ENCODE measurements at regions not wholly inside any gene's neighbourhood (a gene's known extent, or its start where the extent isn't known, plus 50 kb on each side); places are given as distances from the start of the nearest gene placed in this dataset.
"Not testable (repeated sequence)": the region's sequence is repeated elsewhere in the genome, so short reads cannot be mapped to it uniquely, and the experiment has no call there.

GRCh38 chr17:13659051-13659450 is 57.3 kb upstream of the HS3ST3A1 start:
- H3K9me3 ChIP-seq (ENCODE audit: control insufficient read depth in 5 of 5, low read length in 5 of 5); H3K4me1 ChIP-seq (ENCODE audit: control insufficient read depth in 5 of 5, insufficient read depth in 5 of 5, low read length in 5 of 5); H3K9ac ChIP-seq (ENCODE audit: low read length in 5 of 5); H3K27ac ChIP-seq (ENCODE audit: low read depth, low read length); H3K27me3 ChIP-seq (ENCODE audit: control insufficient read depth in 5 of 5, insufficient read depth in 4 of 5, low read length in 5 of 5); H3K4me3 ChIP-seq (ENCODE audit: low read depth in 1 of 5, low read length in 5 of 5); H3K36me3 ChIP-seq (ENCODE audit: control insufficient read depth in 5 of 5, insufficient read depth in 5 of 5, low read length in 5 of 5): not testable (repeated sequence)

- no peak overlapping the region for H3K4me3 ChIP-seq (ENCODE audit: low read depth in 1 of 5, low read length in 5 of 5)
- H3K4me1 ChIP-seq (ENCODE audit: control insufficient read depth in 5 of 5, insufficient read depth in 5 of 5, low read length in 5 of 5): no peaks in the 10 kb centered on the region
- no peak overlapping the region for H3K9ac ChIP-seq (ENCODE audit: low read length in 5 of 5)
- H3K36me3 ChIP-seq (ENCODE audit: control insufficient read depth in 5 of 5, insufficient read depth in 5 of 5, low read length in 5 of 5): no peaks in the 10 kb centered on the region
- no peaks in the 10 kb centered on the region for H3K27me3 ChIP-seq (ENCODE audit: control insufficient read depth in 5 of 5, insufficient read depth in 4 of 5, low read length in 5 of 5)
- no peak overlapping the region for H3K27ac ChIP-seq (ENCODE audit: low read depth, low read length)
- peaks cover 2 to 17% (median 15%) of the 10 kb centered on the region in 5 donors for H3K9me3 ChIP-seq (ENCODE audit: control insufficient read depth in 5 of 5, low read length in 5 of 5)
Measured at GRCh38 chr17:13665872-13666635, 64.3 kb upstream of the HS3ST3A1 start.

GRCh38 chr17:13671341-13671740 is 69.6 kb upstream of the HS3ST3A1 start:
- no peaks in the 10 kb centered on the region for H3K4me1 ChIP-seq (ENCODE audit: control insufficient read depth in 5 of 5, insufficient read depth in 5 of 5, low read length in 5 of 5)
- no peak overlapping the region for H3K4me3 ChIP-seq (ENCODE audit: low read depth in 1 of 5, low read length in 5 of 5)
- H3K9me3 ChIP-seq (ENCODE audit: control insufficient read depth in 5 of 5, low read length in 5 of 5): peaks cover 2 to 22% (median 15%) of the 10 kb centered on the region in 5 donors
- no peak overlapping the region for H3K9ac ChIP-seq (ENCODE audit: low read length in 5 of 5)
- H3K27me3 ChIP-seq (ENCODE audit: control insufficient read depth in 5 of 5, insufficient read depth in 4 of 5, low read length in 5 of 5): no peaks in the 10 kb centered on the region
- H3K36me3 ChIP-seq (ENCODE audit: control insufficient read depth in 5 of 5, insufficient read depth in 5 of 5, low read length in 5 of 5): no peaks in the 10 kb centered on the region
- no peak overlapping the region for H3K27ac ChIP-seq (ENCODE audit: low read depth, low read length)

GRCh38 chr17:13671771-13672170 is 70.0 kb upstream of the HS3ST3A1 start:
- Histone ChIP-seq H3K27me3 (ENCODE audit: control insufficient read depth in 5 of 5, insufficient read depth in 4 of 5, low read length in 5 of 5) (no peaks in the 10 kb centered on the region), H3K27ac (ENCODE audit: low read depth, low read length) (no peak overlapping the region), H3K9me3 (ENCODE audit: control insufficient read depth in 5 of 5, low read length in 5 of 5) (peaks cover 2 to 22% (median 15%) of the 10 kb centered on the region in 5 donors), H3K4me3 (ENCODE audit: low read depth in 1 of 5, low read length in 5 of 5) (no peak overlapping the region), H3K36me3 (ENCODE audit: control insufficient read depth in 5 of 5, insufficient read depth in 5 of 5, low read length in 5 of 5) (no peaks in the 10 kb centered on the region), H3K4me1 (ENCODE audit: control insufficient read depth in 5 of 5, insufficient read depth in 5 of 5, low read length in 5 of 5) (no peaks in the 10 kb centered on the region), H3K9ac (ENCODE audit: low read length in 5 of 5) (no peak overlapping the region)

- Histone ChIP-seq H3K27ac (ENCODE audit: low read depth, low read length) (no peak overlapping the region), H3K4me3 (ENCODE audit: low read depth in 1 of 5, low read length in 5 of 5) (no peak overlapping the region), H3K27me3 (ENCODE audit: control insufficient read depth in 5 of 5, insufficient read depth in 4 of 5, low read length in 5 of 5) (no peaks in the 10 kb centered on the region), H3K9ac (ENCODE audit: low read length in 5 of 5) (no peak overlapping the region), H3K36me3 (ENCODE audit: control insufficient read depth in 5 of 5, insufficient read depth in 5 of 5, low read length in 5 of 5) (no peaks in the 10 kb centered on the region), H3K9me3 (ENCODE audit: control insufficient read depth in 5 of 5, low read length in 5 of 5) (no peaks in the 10 kb centered on the region), H3K4me1 (ENCODE audit: control insufficient read depth in 5 of 5, insufficient read depth in 5 of 5, low read length in 5 of 5) (no peaks in the 10 kb centered on the region)
Measured at GRCh38 chr17:13678361-13678760, 76.6 kb upstream of the HS3ST3A1 start.

DNA sequence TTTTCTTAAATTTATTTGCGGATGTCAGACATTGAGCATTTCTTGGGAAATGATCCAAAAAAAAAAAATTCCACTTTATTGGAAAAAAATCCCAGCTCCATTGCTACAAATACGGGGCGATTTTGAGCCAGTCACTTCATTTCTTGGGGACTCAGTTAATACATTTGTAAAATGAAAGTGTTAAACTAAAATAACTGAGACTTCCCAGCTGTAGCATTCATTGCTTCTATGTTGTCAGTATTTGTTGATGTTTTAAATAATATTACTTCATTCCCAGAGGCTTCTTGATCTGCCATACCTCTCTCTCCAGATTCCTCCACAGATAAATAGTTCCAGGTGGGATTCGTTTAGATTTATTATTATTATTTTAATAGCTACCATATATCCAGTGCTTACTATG is 77.1 kb upstream of the HS3ST3A1 start:
- Histone ChIP-seq H3K4me3 (ENCODE audit: low read depth in 1 of 5, low read length in 5 of 5) (no peak overlapping the region), H3K9me3 (ENCODE audit: control insufficient read depth in 5 of 5, low read length in 5 of 5) (no peaks in the 10 kb centered on the region), H3K36me3 (ENCODE audit: control insufficient read depth in 5 of 5, insufficient read depth in 5 of 5, low read length in 5 of 5) (no peaks in the 10 kb centered on the region), H3K4me1 (ENCODE audit: control insufficient read depth in 5 of 5, insufficient read depth in 5 of 5, low read length in 5 of 5) (no peaks in the 10 kb centered on the region), H3K9ac (ENCODE audit: low read length in 5 of 5) (no peak overlapping the region), H3K27me3 (ENCODE audit: control insufficient read depth in 5 of 5, insufficient read depth in 4 of 5, low read length in 5 of 5) (no peaks in the 10 kb centered on the region), H3K27ac (ENCODE audit: low read depth, low read length) (no peak overlapping the region)

- Histone ChIP-seq H3K4me3 (ENCODE audit: low read depth in 1 of 5, low read length in 5 of 5) (no peak overlapping the region), H3K36me3 (ENCODE audit: control insufficient read depth in 5 of 5, insufficient read depth in 5 of 5, low read length in 5 of 5) (no peaks in the 10 kb centered on the region), H3K9me3 (ENCODE audit: control insufficient read depth in 5 of 5, low read length in 5 of 5) (peaks cover 0 to 13% (median 2%) of the 10 kb centered on the region in 5 donors), H3K27ac (ENCODE audit: low read depth, low read length) (no peak overlapping the region), H3K27me3 (ENCODE audit: control insufficient read depth in 5 of 5, insufficient read depth in 4 of 5, low read length in 5 of 5) (no peaks in the 10 kb centered on the region), H3K4me1 (ENCODE audit: control insufficient read depth in 5 of 5, insufficient read depth in 5 of 5, low read length in 5 of 5) (no peaks in the 10 kb centered on the region), H3K9ac (ENCODE audit: low read length in 5 of 5) (no peak overlapping the region)
Measured at GRCh38 chr17:13688716-13689115, 87.0 kb upstream of the HS3ST3A1 start.

GRCh38 chr17:13690806-13691205 is 89.1 kb upstream of the HS3ST3A1 start:
- no peaks in the 10 kb centered on the region for H3K36me3 ChIP-seq (ENCODE audit: control insufficient read depth in 5 of 5, insufficient read depth in 5 of 5, low read length in 5 of 5)
- no peaks in the 10 kb centered on the region for H3K27me3 ChIP-seq (ENCODE audit: control insufficient read depth in 5 of 5, insufficient read depth in 4 of 5, low read length in 5 of 5)
- H3K27ac ChIP-seq (ENCODE audit: low read depth, low read length): no peak overlapping the region
- no peaks in the 10 kb centered on the region for H3K4me1 ChIP-seq (ENCODE audit: control insufficient read depth in 5 of 5, insufficient read depth in 5 of 5, low read length in 5 of 5)
- H3K4me3 ChIP-seq (ENCODE audit: low read depth in 1 of 5, low read length in 5 of 5): no peak overlapping the region
- H3K9ac ChIP-seq (ENCODE audit: low read length in 5 of 5): no peak overlapping the region
- peaks cover 0 to 13% (median 0%) of the 10 kb centered on the region in 5 donors for H3K9me3 ChIP-seq (ENCODE audit: control insufficient read depth in 5 of 5, low read length in 5 of 5)

DNA sequence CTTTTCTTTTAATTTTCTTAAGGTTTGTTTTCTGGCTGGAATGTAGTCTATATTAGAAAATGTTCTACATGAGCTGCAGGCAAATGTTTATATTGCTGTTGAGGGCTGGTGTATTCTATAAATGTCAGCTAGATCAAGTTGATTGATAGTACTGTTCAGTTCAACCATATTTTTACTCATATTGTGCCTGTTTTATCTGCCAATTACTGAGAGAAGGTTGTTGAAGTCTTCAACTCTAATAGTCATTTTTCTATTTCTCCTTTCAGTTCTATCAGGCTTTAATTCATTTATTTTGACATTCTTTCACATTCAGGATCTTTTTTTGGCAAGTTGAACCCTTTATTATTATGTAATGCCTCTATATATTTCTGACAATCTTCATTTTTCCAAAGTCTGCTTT is 93.2 kb upstream of the HS3ST3A1 start:
- Histone ChIP-seq H3K4me1 (ENCODE audit: control insufficient read depth in 5 of 5, insufficient read depth in 5 of 5, low read length in 5 of 5) (no peaks in the 10 kb centered on the region), H3K36me3 (ENCODE audit: control insufficient read depth in 5 of 5, insufficient read depth in 5 of 5, low read length in 5 of 5) (no peaks in the 10 kb centered on the region), H3K9ac (ENCODE audit: low read length in 5 of 5) (no peak overlapping the region), H3K27me3 (ENCODE audit: control insufficient read depth in 5 of 5, insufficient read depth in 4 of 5, low read length in 5 of 5) (no peaks in the 10 kb centered on the region), H3K9me3 (ENCODE audit: control insufficient read depth in 5 of 5, low read length in 5 of 5) (peaks cover 0 to 7% (median 3%) of the 10 kb centered on the region in 5 donors), H3K27ac (ENCODE audit: low read depth, low read length) (no peak overlapping the region), H3K4me3 (ENCODE audit: low read depth in 1 of 5, low read length in 5 of 5) (no peak overlapping the region)

GRCh38 chr17:13698832-13699231 is 97.1 kb upstream of the HS3ST3A1 start:
- H3K36me3 ChIP-seq (ENCODE audit: control insufficient read depth in 5 of 5, insufficient read depth in 5 of 5, low read length in 5 of 5): no peaks in the 10 kb centered on the region

More at GRCh38 chr17:13698832-13699231, 97.1 kb upstream of the HS3ST3A1 start:
- H3K27ac ChIP-seq (ENCODE audit: low read depth, low read length): no peak overlapping the region
- peaks cover 0 to 3% (median 0%) of the 10 kb centered on the region in 5 donors for H3K9me3 ChIP-seq (ENCODE audit: control insufficient read depth in 5 of 5, low read length in 5 of 5)
- no peak overlapping the region for H3K4me3 ChIP-seq (ENCODE audit: low read depth in 1 of 5, low read length in 5 of 5)
- no peak overlapping the region for H3K9ac ChIP-seq (ENCODE audit: low read length in 5 of 5)
- no peaks in the 10 kb centered on the region for H3K4me1 ChIP-seq (ENCODE audit: control insufficient read depth in 5 of 5, insufficient read depth in 5 of 5, low read length in 5 of 5)
- H3K27me3 ChIP-seq (ENCODE audit: control insufficient read depth in 5 of 5, insufficient read depth in 4 of 5, low read length in 5 of 5): no peaks in the 10 kb centered on the region
